ENCODE measurements at regions not wholly inside any gene's neighbourhood (a gene's known extent, or its start where the extent isn't known, plus 50 kb on each side); places are given as distances from the start of the nearest gene placed in this dataset.

- TF ChIP-seq CTCF (IDR thresholded peaks at IDR 0.05) (no peak), POLR2A (IDR thresholded peaks at IDR 0.05) (no peak)
Measured at GRCh38 chr5:89371646-89372045, 488.7 kb upstream of the MEF2C start.
